GM18499 (cell line): ENCODE measurements at regions not wholly inside any gene's neighbourhood (a gene's known extent, or its start where the extent isn't known, plus 50 kb on each side); places are given as distances from the start of the nearest gene placed in this dataset.
A peak's percentile ranks its signal among the peaks of the same experiment; 100 is the strongest.
"Not testable (repeated sequence)": the region's sequence is repeated elsewhere in the genome, so short reads cannot be mapped to it uniquely, and the experiment has no call there.

Experiments used
- ATAC-seq: cut with Tn5 transposase; IDR thresholded peaks from one replicate; pipeline ENCODE4 v1.9.1; 2021; ENCODE audit warnings: moderate number of reproducible peaks; ENCODE audit not compliant: insufficient read depth, unreplicated experiment

DNA sequence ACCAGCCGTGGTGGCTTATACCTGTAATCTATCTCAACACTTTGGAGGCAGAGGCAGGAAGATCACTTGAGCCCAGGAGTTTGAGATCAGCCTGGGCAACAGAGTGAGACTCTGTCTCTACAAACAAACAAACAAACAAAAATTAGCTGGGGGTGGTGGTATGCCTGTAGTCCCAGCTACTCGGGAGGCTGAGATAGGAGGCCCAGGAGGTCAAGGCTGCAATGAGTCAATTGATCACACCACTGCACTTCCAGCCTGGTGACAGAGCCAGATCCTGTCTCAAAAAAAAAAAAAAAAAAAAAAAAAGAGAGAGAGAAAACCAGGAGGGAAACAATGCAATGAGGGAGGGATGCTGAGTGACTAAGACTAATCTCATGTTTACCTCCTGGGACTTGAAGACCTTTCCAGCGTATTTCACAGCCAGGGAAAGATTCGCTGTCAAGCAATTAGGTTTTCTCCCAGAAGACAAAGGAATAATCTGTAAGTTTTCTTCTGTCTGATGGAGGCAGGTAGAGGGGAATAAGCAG is 51.1 kb upstream of the MIER3 start:
- ATAC-seq, result no peak

DNA sequence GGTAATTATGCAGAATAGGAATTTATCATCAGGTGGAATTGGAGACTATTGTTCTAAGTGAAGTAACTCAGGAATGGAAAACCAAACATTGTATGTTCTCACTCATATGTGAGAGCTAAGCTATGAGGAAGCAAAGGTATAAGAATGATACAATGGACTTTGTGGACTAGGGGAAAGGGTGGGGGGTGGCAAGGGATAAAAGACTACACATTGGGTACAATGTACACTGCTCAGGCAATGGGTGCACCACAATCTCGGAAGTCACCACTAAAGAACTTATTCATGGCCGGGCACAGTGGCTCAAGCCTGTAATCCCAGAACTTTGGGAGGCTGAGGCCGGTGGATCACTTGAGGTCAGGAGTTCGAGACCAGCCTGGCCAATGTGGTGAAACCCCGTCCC is 51.6 kb upstream of the MIER3 start:
- not testable (repeated sequence) for ATAC-seq

DNA sequence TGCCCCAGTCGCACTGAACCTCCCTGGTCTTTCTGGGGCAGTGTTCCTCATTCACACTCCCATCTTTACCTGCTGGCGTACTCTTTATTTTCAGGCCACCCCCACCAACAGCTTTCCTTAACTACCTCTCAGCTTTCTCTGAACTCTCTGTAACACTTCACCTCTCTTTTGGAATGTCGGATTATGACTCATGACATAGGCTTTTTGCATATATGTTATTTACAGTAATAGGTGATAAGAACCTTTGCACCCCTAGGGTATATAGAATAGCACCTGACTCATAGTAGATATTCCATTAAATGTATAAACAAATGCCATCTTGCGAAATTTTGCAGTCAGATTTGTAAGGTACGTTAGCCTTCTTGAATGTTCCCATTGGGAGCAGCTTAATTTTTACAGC is 52.9 kb upstream of the MIER3 start:
- no peak for ATAC-seq

GRCh38 chr5:57007344-57007743 is 55.4 kb upstream of the MIER3 start:
- peak; percentile 73 for ATAC-seq

DNA sequence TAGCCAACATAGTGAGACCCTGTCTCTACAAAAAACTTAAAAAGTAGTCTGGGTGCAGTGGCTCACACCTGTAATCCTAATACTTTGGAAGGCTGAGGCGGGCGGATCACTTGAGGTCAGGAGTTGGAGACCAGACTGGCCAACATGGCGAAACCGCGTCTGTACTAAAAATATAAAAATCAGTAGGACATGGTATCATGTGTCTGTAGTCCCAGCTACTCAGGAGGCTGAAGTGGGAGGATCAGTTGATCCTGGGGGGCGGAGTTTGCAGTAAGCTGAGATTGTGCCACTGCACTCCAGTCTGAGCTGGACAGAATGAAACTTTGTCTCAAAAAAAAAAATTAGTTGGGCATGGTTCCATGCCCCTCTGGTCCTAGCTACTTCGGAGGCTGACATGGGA is 57.9 kb upstream of the MIER3 start:
- no peak for ATAC-seq

DNA sequence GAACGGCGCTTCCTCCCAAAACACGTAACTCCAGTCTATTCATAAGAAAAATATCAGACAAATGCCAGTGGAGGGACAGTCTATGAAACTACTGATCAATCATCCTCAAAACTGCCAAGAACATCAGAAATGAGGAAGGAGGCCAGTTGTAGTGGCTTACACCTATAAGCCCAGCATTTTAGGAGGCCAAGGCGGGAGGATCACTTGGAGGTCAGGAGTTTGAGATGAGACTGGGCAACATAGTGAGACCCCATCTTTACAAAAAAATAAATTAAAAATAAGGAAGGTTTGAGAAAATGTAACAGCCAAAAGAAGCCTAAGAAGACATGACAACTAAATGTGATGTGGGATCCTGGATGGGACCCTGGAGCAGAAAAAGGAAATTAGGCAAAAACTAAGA is 58.9 kb upstream of the MIER3 start:
- ATAC-seq, result no peak

DNA sequence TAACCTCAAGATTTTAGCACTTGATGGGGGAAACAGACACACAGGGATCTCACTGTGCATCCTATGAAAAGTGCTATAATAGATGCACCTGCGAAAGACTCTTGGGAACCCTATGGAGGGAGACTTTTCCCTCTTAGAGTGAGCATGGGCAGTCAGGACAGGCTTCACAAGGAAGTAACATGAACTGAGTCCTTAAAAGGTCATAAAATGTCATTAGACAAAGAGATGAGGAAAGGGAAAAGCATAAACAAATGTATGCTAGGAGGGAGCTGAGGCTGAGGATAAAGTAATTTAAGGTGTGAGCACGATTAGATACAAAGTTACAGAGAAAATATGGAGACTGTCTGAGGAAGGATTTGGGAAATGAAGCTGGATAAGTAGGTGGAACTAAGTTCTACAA is 60.6 kb upstream of the MIER3 start:
- ATAC-seq, result no peak

DNA sequence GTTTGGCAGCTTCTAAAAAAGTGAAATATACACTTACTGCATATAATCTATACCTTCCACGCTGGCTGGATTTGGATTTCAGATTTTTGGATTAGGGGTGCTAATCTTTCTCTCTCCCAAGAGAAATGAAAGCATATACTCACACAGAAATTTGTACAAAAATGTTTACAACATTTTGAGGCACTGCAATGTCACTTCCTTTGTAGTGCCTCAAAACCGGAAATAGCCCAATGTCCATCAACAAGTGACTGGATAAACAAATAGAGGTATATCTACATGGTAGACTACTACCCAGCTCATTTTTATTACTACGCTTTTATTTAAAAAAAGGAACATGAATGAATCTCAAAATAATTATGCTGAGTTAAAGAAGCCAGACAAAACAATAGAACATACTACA is 74.0 kb upstream of the MIER3 start:
- no peak for ATAC-seq

DNA sequence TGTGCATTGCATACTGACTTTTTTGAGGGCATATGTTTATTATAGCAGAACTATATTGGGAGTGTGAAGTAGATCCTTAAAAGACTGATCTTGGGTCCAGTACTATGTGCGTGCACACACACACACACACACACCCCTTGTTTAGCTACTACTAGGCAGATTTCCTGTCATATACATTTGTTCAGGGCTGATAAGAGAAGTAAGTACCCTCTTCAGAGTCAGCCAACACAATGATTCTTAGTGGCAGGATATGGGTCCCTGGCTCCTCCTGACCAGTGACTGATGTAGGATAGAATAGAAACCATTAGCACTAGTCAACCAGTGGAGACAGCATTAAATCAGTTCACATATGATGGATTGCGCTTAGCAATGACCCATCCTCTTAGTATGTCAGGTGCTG is 76.2 kb upstream of the MIER3 start:
- no peak for ATAC-seq

DNA sequence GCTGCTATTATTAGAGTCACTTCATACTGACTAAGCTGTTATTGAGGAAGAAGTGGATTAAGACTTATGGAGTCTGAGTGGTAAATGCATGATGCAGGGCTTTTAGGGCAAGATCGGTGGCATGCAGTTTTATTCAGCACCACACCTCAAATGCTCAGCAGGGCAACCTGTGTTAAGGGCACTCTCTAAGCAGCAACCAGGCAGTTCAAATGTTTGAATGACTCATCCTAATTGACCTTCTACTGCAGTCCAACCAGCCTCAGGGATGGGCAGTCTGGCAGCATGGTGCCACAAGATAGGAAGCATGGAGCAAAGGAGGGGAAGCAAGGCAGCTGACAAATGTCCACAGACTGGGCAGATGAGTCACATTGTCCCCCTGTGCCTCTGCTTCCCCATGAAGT is 80.2 kb upstream of the MIER3 start:
- no peak for ATAC-seq

DNA sequence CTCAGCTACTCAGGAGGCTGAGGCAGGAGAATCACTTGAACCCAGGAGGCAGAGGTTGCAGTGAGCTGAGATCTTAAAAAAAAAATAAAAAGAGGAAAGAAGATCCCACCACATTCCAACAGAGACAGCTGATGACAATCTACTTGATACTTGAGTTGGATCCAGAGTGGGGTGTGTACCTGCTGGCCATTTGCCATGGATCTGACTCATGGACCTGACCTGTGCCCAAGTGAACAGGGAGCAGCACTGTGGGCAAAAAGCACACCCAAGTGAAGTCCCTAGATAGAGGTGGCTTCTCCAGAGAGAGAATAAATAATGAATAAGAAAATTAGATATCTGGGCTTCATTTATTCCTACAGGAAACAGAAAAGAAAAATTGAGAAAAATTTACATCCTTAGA is 81.2 kb upstream of the MIER3 start:
- no peak for ATAC-seq

GRCh38 chr5:57033503-57033902 is 81.6 kb upstream of the MIER3 start:
- no peak for ATAC-seq

GRCh38 chr5:57034201-57034916 is 82.4 kb upstream of the MIER3 start:
- ATAC-seq, result no peak

- no peak for ATAC-seq
Observed at GRCh38 chr5:57035955-57036354, 84.0 kb upstream of the MIER3 start.

GRCh38 chr5:57036761-57037160 is 84.8 kb upstream of the MIER3 start:
- ATAC-seq, result no peak

- ATAC-seq, result no peak
Observed at GRCh38 chr5:57037355-57037754, 85.4 kb upstream of the MIER3 start.

DNA sequence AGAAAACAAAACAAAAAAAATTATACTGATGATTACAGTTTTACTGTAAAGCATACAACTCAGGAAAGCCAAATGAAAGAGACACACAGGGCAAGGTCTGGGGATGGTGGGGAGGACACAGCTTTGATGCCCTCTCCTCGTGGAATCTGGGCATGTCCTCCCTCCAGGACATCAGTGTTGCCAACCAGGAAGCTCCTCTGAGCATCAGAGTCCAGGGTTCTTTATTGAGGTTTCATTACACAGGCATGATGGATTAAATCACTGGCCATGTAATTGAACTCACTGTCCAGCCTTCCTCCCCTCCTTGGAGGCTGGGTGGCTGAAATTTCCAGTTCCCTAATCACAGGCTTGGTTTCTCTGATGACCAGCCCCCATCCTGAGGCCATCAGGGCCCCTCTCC is 89.6 kb upstream of the MIER3 start:
- ATAC-seq, result no peak

DNA sequence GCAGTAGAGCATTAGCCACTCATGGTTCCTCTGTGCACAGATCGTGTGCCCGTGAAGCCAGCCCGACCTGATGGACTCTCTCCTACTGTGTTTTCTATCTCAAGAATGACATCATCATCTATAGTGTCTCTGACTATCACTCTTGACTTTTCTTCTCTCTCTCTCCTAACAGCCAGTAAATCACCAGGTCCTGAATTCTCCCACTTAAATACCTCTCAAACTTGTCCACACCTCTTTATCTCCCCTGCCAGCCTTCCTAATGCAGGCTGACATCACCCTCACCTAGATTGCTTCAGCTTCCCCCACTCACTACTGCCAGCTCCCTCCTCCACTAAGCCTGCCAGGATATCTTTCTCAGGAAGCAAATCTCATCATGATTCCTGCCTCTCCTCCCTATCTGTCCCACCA is 90.6 kb upstream of the MIER3 start:
- ATAC-seq, result no peak

- no peak for ATAC-seq
Observed at GRCh38 chr5:57054135-57054534, 102.2 kb upstream of the MIER3 start.

DNA sequence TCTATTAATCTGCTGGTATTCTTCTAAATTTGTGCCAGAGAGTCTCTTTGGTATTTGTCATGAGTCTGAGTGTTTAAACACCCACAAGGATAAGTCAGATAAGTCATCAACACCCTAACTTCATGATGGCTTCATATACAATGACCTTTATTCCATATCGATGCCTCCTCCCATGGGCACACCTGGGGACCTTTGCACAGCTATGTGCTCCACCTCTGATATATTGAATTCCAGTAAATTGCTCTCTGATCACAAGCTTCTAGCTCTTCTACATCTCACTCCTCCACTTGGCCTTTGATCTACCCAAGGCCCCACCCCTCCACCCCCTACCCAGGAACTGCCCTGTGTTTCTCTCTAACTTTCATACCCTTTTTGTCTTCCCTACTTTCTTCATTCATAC is 102.7 kb upstream of the MIER3 start:
- ATAC-seq, result no peak

DNA sequence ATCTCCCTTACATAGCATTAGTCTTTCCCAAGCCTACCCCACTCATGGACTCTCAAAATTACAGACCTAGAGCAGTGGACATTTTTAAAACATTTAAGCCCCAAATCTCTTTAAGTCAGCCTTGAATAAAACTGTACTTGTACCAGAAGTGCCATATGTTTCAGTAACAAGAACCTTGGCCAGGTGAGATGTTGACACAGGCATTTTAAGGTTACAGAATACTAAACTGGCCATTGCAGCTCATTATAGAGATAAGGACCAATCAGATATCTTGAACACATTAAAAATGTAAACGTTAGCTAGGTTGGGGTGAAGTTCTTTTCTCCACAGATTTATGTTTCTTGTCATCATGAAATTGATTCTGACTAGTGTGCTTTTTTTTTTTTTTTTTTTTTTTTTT is 103.8 kb upstream of the MIER3 start:
- no peak for ATAC-seq

- no peak for ATAC-seq
Observed at GRCh38 chr5:57063773-57064172, 110.1 kb upstream of the GPBP1 start.
